NCI-H1092 (cell line): ENCODE measurements at regions not wholly inside any gene's neighbourhood (a gene's known extent, or its start where the extent isn't known, plus 50 kb on each side); places are given as distances from the start of the nearest gene placed in this dataset.

Experiments used
- DNase-seq: peaks from one replicate; lab custom pipeline; 2025; lab: John Stamatoyannopoulos, UW

DNA sequence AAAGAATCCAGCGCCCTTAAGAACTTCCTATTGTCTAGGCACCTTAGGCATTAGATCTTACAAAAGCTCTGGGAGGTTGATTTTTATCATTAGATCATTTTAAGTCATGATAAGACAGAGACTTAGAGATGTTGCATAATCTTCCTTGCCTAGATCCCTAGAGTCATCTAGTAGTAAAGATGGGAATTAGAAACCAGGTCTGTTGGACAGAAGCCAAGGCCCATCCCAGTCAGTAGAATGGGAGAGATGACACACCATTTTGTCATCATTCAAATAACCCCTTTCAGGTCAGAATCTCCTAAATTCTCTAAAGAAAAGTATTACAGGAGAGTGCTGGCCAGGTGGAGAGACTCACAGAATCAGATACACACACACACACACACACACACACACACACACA is 579.1 kb downstream of the BMP2 start:
- DNase-seq = no peak

DNA sequence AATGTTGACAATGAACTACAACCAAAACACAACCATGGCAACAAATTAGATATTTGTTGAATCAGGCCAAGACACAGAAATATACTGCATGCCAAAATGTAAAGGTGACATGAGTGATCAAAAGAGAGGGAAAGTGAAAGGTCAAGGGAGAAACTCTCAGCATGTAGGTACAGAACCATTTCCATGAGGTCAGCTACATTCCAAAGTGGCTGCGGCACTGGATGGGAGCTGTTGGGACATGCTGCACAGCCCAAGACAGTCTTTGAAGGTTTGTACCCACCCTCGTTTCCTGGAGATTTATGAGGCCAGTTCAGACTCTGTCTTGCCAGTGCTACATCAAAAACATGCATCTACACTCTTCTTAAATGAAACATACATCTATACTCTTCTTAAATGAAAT is 579.9 kb downstream of the BMP2 start:
- no peak for DNase-seq

DNA sequence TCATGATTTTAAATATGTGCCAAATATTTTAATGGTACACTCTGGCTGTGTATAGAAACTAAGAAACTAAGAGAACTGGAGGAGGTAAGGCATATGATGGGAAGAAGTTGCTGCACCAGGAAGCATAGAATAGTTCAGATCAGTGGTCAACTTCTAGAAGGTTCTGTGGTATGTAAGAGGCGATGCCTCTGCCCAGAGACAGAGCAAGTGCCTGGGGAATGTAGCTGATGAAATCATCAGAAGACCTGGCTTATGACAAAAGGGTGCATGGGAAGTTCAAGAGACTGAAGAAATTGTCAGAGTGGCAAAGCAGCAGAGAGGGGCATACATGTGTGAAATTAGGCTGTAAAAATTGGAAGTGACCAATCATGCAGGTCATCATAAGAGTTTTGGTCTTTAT is 580.8 kb downstream of the BMP2 start:
- DNase-seq = no peak

DNA sequence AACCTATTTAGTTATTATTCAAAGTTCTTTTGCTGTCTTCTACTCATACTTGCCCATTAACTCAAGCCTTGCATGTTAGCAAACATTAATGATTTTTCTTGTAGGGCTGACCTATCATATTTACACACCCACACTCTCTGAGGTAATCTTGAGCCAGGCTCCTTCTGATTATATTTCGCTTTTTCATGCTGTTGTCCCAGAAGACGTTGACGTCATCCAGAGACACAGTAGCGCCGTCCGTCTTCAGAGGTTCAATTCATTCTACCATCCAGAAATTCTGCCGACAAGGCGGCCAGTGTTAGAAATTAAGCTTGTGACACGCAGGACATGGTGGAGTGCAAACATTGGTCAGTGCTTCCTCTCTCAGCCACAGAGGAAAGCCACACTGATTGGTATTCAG is 584.7 kb downstream of the BMP2 start:
- no peak for DNase-seq

DNA sequence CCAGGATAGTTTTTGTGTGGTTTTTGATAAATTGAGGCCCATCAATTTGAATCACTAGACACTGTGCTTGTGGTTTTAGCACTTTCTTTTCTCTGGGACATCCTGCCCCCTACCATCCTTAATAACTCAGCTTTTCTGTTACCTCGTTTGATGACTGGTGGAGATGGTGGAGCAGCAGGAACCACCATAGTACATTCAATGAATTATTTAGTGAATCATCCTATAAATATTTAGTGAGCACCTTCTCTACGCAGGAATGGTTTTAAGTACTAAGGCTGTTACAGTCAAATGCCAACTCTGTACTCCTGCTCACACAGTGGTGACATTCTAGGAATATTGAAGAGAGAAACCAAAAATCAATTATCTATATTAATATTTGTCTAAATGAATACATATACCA is 585.2 kb downstream of the HAO1 start:
- DNase-seq = no peak

DNA sequence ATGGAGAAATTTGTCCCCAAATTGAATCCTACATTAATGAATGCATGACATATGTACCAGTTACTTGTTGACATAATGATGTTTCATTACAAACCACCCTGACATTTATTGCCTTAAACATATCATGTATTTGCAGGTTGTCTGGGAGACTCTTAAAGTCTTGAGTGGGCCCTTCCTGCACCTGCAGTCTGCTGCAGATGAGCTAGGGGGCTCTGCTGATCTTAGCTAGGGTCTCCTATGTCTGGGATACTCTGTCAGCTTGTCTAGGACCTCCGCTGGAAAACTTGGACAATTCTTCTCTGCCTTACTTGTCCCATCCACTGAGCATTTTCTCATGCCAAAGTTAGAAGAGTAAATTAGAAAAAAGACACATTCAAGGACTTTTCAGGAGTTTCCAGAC is 581.6 kb downstream of the HAO1 start:
- DNase-seq = no peak

DNA sequence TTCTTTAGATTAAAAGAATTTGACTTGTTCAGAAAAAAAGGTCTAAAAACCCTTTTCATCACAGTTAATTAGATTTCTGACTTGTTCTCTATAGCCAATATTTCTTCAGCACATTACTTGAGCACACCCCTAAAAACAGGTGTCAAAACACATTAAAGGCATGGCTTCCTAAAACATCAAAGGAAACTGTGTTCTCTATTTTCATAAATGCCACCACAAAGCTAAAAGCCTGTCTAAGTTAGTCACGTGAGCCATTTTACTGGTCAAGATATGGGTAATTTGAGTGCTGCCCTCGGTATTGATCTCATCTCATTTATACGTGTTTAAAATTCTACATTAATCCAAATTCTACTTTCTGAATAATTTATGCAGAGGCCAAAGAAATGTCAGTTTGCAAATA is 580.5 kb downstream of the HAO1 start:
- DNase-seq = no peak

DNA sequence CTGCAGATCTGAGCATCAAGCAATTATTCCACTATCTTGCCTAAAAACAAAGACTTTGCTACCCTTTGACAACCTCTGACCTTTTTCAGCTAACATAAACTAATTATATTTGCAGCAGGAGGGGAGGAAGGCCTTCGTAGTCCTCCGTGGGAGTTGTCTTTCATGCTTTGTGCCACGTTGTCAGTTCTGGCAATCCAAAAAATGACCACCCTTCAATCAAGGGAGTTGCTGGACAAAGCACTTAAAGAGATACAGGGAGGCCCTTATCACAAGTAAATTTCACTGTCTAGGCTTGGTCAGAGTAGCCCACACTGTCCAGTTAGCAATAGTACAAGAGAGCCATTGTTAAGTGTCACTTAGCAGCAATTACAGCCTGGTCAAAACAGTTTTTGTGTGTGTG is 578.9 kb downstream of the HAO1 start:
- no peak for DNase-seq

DNA sequence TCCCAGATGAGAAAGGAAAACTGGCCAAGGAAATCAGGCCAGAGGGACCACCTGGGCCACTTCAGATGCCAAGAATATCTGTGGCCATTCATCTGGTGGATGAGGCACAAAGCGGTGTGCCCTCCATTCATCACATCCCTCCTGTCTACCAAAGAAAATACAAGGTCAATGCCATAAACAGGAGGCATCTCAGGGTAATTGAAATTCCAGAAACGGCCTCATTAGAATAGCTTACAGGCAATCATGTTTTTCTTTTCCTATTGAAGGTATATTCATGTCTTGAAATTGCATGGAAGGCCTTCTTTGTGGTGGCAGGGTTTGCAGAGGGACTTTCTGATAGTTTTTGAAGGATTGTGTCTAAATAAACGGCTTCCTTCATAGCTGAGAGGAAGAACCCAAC is 578.3 kb downstream of the HAO1 start:
- no peak for DNase-seq

DNA sequence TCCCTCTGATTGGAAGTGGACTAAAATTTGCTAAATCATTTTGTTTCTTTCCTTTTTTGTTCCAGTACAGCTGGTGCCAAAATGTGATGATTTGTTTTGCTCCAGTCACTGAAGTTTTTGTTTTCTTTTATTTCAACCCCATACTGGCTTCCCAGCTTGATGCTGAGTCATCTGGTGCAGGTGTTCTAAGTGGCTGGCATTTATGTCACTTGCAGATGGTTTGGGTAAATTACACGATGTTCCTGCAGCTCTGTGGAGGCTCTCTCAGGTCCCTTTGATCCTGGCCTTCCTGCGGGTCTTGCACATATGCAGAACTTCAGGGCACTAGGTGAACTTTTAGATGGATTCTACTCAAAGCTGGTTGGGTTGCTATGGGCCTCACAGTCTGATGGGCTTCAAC is 577.7 kb downstream of the HAO1 start:
- no peak for DNase-seq

DNA sequence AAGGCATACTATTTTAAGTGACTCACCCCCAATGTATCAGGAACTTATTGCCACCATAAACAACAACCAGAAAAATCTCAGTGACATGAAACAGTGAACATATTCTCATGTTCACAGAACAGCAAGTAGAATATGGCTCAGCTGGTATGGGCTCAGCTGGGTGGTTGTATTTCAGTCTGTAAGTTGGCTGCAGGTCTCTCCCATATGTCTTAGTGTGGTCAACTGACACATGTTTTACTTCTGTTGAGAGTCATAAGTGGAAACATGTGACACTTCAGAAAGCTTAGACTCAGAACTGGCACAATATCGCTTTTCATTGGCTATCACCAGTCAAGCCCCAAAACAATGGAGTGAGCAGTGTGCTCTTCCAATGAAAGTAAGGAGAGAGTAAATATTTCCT is 574.1 kb downstream of the HAO1 start:
- DNase-seq = no peak

DNA sequence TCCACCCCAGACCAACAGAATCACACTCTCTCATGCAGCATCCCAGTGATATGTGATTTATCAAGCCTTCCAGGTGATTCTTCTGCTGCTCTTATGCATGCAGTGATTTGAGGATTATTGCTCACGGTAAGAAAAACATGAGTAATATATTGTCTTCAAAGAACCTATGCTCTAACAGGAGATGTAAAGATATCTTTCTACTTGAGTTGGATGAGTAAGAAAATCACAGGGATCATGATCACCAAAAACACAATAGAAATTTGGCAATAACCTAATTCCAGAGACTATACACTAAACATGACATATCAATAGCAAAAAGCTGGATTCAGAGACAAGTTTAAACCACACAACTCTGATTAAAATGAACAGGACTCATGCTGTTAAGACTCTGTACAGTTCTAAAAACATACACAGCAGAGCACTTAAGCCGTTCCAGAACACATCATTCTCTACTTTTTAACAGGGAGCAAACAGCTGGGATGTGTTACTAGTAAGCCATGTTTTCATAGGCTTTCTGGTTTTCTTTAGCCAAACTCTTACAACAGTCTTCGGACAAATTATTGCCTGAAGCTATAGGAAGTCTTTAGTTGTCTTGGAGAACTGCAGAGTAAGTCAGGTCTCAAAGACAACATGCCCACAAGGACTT is 568.6 kb downstream of the HAO1 start:
- DNase-seq = no peak

DNA sequence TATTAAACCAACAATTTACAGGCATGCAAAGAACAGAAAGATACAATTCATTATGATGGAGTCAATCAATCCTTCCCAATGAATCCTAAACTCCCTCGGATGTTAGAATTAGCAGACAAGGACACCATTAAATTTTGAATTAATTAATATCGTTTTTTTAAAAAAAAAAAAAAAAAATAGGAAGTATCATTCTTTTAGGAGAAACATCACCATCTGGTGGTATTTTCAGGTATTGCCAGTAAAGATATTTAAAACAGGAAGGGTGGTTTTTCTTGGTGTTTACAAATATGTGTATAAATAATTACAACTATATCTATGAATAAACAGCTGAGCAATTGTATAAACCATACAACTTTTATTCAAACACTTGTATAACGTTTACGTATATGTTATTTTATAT is 564.4 kb downstream of the HAO1 start:
- no peak for DNase-seq

DNA sequence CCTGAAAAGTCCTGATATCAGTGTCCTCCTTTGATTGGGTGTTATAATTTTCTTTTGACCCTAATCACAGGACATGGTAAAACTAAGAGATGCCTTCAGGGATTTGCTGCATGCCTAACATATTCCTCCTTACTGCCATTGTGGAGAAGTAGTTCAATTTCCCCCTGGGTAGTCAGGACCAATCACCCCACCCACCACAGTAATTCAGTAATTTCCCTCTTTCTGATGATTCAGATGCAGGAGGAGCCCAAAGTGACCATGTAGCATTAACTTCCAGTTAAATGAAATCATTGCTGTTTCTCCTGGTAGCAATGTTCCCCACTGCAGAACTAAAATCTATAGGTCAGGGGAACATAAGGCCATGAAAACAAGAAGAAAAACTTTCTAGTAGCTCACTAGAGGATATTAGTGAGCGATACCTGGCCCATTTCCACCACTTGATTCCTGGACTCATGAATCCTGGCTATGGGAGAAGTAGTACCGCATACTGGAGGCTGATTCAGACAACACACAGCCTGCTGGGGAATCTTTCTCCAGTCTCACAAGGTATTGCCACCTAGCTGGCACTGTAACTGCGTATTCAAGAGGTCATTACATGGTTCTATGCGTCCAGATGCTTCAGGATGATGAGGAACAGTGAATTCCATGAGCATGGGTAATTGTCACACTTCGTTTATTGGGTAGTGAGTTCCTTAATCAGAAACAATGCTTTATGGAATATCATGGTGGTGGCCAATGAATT is 561.2 kb downstream of the HAO1 start:
- DNase-seq = no peak

DNA sequence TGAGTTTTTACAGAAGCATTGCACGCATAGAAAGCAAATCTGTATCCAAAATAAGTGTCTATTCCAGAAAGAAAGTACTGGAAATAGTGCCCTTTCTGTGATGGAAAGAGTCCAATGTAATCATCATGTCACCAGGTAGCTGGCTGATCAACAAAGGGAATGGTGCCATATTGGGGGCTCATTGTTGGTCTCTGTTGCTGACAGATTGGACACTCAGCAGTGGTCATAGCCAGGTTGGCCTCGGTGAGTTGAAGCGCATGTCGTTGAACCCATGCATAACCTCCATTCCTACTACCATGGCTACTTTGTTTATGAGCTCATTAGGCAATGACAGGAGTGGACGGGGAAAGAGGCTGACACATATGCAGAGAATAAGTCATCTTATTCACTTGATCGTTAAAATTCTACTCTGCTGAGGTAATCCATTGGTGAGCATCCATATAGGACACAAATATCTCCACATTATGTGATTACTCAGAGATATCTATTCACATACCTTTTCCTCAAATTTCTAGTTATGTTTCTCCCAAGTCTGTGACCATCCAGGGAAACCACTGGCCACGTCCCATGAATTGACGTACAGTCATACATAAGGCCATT is 560.5 kb downstream of the HAO1 start:
- DNase-seq = no peak

DNA sequence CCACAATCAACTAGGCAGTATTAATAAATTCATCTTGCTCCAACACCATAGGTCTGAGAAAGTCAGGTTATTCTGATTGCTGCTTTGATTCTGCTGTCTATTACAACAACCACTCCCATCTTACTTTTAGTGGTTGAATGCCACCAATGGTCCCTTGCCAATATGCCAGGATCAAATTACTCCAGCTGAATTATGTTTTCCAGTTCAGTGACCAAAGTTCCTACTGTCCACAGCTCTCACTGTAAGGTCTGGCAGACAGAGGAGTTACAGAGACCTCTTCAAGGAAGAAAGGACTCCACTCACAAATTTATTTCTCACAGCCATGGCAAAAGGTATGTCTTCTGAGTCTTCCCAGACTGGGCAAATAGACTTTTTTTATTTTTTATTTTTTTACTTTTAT is 557.0 kb downstream of the HAO1 start:
- no peak for DNase-seq

DNA sequence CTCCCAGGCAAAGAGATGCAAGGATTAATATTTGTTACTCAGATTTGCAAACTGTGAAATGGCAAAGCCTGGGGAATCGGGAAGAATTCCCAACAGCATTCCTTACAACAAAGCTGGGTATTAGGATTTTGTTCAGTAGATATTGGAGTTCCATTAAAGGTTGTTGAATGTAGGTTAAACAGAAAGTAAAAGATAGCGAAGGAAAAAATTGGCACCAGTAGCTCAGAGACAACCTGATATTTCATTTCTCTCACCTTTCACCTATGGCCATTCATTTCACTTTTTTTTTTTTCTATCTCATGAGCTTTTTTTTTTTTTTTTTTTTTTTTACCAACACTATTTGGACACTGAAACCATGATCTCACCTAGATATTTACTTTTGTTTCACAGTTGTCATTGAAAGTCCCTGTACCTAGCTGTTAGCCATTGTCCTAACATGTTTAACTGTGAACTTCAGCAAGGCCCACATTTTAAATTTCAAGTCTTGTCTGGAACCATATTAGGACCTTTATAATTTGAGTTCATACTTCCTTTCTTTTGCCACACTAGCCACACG is 552.5 kb downstream of the HAO1 start:
- DNase-seq = no peak

DNA sequence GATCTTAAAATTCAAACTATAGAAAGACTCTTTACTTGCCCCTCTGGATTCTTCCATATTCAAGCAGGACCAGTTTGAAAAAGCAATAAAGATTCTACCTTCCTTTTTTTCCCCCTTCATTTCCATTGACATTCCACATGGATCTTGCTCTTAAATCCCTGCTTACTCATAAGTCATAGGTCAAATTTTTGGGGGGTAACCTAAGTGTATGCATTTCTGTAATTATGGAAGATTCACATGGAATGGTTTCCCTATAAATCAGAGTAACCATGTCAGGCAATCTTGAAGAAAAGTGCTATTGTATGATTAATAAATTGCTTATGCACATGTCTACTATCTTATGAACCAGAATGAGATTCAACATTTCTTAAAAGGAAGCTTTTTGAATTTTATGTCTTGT is 551.0 kb downstream of the HAO1 start:
- no peak for DNase-seq

DNA sequence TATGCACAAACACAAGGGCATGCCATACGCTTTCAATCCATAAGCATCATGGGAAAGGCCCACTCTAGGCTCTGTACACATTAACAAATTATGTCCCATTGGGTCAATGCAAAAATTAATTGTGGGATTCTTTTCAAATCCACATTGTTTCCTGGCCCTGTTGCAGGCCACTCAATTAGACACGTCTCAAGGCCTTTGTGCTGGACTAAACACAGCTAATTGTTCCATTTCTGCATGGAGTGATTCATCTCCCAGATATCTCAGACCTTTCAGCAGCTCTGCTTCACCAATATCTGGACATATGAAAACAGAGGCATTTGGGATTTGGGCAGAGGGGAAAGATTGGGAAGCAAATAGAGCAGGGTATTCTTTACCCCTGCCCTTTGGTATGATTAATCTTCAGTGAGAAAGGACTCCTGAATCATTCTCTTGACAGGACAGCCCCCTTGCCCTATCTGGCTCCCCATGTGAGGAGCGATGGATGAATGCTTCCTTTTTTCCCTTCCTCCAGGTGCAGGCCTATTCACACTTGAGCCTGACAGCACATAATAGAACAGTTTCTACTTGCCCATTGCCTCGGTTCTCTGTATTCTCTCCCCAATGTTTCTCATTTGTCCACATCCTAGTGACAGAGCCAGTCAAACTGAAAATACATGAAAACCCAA is 547.6 kb downstream of the HAO1 start:
- DNase-seq = no peak

DNA sequence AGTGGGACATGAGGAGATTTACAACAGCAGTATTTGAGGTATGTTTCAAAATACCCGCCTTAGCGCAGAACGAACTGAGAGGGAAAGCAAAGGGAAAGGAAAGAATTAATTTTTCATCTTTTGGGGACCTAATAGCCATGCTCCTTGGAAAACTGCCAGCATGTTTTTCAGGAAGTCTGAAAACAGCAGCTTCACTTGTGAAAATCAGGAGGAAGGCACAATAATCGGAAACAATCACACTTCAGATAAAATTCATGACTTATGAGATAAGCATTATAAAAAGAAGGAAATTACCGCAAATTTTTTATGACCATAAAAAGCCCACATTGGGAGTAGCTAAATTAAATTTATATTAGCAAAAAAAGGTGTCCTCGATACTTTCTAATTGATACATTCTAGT is 541.1 kb downstream of the HAO1 start:
- no peak for DNase-seq

DNA sequence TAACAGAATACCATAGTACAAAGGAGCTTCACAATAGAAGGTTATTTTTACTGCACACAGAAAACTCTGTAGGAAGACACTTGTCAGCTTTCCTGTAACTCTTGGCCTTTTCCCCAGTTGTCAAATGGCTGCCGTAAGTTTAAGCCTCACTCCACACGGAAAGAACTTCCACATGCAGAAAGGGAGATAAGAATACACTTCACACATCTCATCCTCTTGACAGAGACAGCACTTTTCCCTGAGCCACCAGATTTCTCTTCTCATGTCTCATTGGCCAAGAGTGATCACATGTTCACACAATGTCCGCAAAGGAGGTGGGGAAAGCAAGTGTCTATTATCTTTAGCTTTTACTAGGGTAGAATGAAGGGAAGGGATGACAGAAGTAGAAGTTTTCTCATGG is 540.7 kb downstream of the HAO1 start:
- DNase-seq = no peak

DNA sequence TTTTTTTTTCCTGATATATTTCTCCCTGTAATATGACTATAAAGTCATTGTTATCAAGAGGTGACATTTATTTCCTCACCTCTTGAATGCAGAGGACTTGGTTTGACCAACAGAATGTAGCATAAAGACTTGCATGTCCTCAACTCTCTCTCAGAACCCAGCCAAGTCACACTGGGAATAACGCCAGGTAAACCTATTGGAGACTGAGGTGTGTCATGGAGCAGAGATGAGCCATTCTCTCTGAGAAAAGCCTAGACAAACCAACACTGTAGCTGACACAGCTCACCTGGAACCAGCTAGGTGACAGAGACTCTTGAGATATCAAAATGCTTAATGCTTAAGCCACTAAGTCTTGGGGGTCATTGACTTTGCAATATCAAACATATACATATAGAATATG is 533.6 kb downstream of the HAO1 start:
- no peak for DNase-seq

DNA sequence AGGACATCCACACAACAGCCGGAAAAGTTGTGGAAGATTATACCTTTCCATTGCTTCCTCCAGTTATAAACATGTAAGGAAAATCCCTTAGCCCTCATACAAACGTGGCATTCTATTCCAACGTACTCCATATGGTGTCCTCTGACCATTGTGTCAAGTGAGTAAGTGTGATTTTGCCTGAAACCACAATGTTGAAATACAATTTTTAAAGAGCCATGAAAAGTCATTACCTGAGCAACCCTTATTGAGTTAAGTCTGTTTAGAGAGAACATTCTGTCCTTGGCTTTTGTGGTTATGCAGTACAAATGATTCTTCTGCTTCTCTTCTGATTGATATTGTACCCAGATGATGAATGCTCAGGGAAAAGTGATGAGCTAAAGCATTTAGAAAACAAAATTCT is 530.1 kb downstream of the HAO1 start:
- no peak for DNase-seq
